M059J (cell line): ENCODE measurements at regions not wholly inside any gene's neighbourhood (a gene's known extent, or its start where the extent isn't known, plus 50 kb on each side); places are given as distances from the start of the nearest gene placed in this dataset.

Experiments used
- DNase-seq: peaks from one replicate; pipeline ENCODE4 v3.0.0-alpha.2; 2012; ENCODE audit warnings: low read depth

DNA sequence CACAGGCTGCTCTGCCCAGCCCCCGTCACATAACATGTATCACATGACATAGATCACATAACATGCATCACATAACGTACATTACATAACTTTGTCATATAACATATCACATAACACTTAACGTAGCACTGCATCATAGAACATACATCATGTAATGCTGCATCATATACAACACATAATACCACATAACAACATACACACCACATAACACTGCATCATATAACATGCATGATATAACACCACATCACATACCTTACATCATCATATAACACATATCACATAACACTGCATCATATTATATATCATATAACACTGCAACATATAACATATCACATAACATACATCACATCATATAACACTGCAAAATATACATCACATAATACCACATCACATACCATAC, 83.8 kb downstream of the AXIN2 start:
- DNase-seq = no peak

- no peak for DNase-seq
These were observed 86.8 kb downstream of the AXIN2 start for GRCh38 chr17:65474660-65475059.

DNA sequence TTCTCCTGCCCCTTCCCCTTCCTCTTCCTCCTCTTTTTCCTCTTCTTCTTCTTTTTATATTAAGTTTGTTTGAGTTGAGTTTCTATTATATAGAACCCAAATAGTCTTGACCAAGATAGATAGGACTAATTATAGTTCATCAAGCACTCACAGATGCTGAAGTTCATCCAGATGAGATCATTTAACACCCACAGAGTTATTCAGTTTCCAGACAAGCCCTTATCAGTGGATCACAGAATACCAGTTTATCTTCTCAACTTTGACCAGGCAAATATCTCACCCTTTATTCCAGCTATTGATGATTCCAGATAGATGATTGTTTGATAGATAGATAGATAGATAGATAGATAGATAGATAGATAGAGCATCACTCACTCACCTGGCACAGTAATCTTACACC, 87.5 kb downstream of the AXIN2 start:
- no peak for DNase-seq

- DNase-seq = no peak
These were observed 88.1 kb downstream of the AXIN2 start for GRCh38 chr17:65473363-65473762.

DNA sequence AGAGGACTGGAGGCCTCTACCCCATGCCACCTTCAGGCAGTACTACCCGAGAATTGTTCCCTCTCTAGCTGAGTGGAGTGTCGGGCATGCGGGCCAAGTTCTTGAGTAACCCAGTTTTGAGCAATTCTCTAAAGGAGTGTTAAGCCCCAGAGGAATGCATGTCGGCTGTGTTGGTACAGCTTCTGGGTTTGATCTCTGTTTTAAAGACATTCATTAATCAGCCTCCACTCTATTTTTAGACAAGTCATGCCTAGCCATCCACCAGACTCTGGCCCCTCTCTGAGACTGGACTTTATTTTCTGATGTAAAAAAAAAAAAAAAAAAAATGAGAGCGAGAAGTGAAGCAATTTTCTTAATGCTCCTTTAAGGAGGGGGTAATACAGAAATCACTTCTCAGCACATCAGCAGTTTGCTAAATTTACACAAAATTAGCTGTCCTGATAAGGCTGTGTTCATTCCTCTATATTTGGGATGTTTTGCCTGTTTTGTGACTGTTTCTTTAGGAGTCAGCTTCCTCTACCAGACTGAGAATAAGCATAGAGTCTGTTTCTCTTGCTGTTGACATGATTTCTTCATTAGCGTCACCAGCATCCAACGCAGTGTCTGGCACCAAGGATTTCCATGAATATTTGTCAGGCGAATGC, 88.7 kb downstream of the AXIN2 start:
- no peak for DNase-seq

DNA sequence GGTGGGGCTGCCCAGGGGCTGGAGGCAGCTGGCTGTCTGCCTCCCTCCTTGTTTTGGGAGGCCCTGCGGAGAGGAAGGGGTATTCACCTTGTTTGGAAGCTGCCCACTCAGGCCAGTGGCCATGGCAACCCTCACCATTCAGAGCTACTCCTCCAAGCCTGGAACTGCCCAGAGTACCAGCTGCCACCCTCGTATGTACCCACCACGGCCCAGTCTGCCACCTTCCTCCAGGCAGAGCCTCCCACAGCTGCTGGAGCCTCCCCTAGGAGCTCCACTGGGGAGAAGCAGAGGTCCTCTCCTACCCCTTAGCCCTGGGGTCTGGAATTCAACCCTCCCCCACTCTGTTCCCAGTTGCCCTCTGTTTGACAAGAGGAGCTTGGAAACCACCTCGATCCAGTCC, 90.7 kb downstream of the AXIN2 start:
- DNase-seq = no peak

- DNase-seq = no peak
These were observed 93.1 kb downstream of the AXIN2 start for GRCh38 chr17:65468321-65468720.

GRCh38 chr17:65467156-65467555, 94.3 kb downstream of the AXIN2 start:
- DNase-seq = no peak

DNA sequence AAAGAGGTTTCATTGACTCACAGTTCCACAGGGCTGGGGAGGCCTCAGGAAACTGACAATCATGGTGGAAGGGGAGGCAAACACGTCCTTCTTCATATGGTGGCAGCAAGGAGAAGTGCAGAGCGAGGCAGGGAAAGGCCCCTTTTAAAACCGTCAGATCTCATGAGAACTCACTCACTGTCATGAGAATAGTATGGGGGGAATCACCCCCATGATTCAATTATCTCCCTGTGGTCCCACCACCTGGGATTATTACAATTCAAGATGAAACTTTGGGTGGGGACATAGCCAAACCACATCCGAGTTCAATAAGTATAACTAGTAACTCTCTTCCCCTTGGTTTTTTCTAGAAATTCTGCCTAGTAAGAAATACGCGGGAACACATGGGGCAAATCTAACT, 94.9 kb downstream of the AXIN2 start:
- DNase-seq = no peak

DNA sequence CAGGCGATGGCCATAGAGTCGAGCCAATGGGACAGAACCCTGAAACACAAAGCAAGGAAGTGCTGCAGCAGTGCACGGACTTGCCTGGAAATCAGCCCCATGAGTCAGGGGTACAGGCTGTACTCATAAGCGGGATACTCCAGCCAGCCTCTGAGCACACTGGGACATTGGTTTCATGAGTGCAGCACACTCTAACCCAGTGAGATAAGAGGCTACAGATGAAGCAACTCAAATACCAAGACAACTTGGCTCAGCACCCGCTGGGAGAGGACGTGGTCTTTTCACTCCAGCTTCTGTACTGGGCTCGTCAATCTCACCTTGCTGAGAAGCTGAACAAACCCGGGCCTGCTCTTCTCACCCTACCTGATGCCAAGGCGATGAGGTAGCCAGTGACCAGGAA, 98.2 kb downstream of the AXIN2 start:
- no peak for DNase-seq

- no peak for DNase-seq
These were observed 101.6 kb downstream of the AXIN2 start for GRCh38 chr17:65459677-65460347.

DNA sequence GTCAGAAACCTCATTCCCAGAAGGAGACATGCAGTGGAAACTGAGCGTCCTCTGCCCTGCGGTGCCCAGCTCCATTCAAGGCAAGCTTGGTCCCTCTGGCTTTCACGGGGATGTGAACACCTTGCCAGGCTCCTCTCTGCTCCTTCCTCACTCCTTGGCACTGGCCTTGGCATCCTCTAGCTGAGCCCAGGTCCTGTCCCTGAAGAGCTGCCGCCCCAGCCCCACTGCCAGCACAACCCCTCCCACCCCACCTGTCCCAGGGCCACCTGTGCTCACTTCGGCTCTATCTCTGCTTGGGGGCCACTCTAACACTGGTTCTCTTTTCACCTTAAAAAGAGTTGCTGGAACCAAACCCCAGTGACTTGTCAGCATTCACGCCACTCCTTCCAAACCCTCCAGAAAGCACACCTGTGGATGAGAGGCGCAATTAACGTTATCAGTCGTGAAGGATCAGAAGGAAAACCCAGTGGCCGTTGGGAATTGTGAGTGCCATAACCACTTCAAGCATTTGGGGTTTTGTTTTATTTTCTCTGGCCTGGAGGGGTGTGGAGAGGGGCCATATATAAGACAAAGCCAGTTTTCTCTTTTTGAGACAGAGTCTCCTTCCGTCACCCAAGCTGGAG, 103.7 kb downstream of the AXIN2 start:
- no peak for DNase-seq

DNA sequence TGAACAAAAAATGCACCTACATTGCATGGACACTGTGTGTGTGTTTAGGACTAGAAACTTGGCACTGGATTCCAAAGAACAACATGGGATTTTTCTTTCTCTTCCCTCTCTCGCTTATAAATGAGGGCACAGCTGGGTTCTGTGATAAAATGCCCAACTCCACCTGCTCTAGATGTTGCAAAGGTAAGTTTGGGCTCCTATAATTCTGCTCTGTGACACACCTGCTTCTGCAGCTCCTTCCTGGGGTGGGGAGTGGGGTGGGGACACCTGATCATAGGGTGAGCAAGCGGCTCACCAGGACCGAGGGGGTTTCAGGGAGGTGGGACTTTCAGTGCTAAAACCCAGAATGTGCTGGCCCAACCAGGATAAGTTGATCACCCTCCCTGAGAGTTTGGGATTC, 104.3 kb downstream of the AXIN2 start:
- DNase-seq = no peak

GRCh38 chr17:65456368-65457151, 104.9 kb downstream of the AXIN2 start:
- no peak for DNase-seq

DNA sequence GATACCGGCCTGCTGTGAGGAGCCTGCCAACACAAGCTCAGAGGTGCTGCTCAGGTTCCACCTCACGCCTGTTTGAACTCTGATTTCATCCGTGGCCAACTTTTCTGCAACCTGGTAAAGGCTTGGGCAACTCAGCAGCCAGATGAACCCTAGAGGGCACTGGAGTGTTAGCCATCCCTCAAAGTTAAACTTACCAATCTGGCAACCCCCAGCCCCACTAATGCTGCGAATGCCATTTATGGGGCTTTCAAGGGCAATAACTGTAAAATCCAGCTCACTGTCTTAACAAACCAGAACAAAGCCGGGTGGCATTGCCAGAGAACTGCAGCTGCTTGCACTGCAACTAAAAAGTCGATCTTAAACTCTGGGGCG, 105.5 kb downstream of the AXIN2 start:
- peak; percentile 5 for DNase-seq

GRCh38 chr17:65455154-65455971, 106.1 kb downstream of the AXIN2 start:
- no peak for DNase-seq

GRCh38 chr17:65453204-65453931, 108.1 kb downstream of the AXIN2 start:
- DNase-seq = no peak

DNA sequence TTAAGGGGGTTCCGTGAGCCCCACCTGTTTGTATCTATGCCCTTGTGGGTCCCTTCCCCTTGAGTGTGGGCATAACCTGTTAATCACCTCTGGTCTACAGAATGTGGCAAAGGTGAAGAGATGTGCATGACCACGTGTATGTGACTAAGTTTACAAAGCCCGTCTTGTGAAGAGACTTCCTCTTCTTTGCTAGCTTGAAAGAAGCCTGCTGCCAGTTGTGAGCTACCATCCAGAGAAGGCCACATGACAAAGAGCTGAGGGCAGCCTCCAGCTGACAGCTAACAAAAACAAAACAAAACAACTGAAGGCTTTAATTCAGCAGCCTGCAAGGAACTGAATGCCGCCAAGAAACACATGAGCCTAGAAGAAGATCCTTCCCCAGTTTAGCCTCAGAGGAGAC, 112.0 kb downstream of the AXIN2 start:
- no peak for DNase-seq

DNA sequence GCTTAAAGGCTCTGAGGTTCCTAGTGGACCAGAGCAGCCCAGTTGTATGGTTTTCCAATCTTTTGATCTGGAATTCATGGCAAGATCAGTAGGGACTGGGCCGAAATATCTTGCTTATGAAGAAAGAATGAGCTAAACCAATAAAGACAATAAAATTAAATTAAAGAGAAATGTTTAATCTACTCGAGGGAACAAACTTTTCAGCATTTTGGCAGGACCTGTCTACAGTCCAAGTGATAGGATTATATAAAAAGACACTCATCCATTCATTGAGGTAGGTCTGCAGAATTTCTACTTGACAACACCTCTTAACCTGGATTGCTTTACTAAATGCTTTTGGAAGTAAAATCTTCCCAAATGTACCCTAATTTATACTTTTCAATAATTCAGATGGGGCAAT, 113.6 kb downstream of the AXIN2 start:
- DNase-seq = no peak

- no peak for DNase-seq
These were observed 114.5 kb downstream of the AXIN2 start for GRCh38 chr17:65446838-65447526.

GRCh38 chr17:65446043-65446442, 115.4 kb downstream of the AXIN2 start:
- no peak for DNase-seq
